ENCODE measurements at regions not wholly inside any gene's neighbourhood (a gene's known extent, or its start where the extent isn't known, plus 50 kb on each side); places are given as distances from the start of the nearest gene placed in this dataset.
"Not testable (repeated sequence)": the region's sequence is repeated elsewhere in the genome, so short reads cannot be mapped to it uniquely, and the experiment has no call there.

GRCh38 chr2:77578354-77578753 is 56.2 kb upstream of the LRRTM4 start:
- no peak for DNase-seq (ENCODE audit: low read depth in 2 of 2)

GRCh38 chr2:77579076-77579769 is 57.0 kb upstream of the LRRTM4 start:
- DNase-seq (ENCODE audit: low read depth in 2 of 2) = no peak

DNA sequence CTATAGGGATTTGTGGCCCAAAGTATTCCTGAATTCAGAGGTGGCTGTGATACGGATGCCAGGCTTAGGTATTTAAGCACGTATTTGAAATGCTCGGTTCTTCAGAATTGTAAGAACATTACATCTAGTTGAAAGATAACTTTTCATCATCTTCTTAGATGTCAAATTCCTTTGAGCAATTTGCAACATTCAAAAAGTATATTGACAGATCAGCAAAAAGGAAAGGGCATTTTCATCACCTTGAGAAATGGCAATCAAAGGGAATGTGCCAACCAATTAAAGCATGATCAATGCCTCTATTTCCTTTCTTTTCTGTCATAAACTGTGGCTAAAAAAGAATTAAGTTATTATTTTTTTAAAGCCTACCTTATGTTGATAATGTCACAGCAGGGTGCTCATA is 66.3 kb upstream of the LRRTM4 start:
- no peak for DNase-seq (ENCODE audit: low read depth in 2 of 2)

- no peak for DNase-seq (ENCODE audit: low read depth in 2 of 2)
Observed at GRCh38 chr2:77590298-77590917, 68.2 kb upstream of the LRRTM4 start.

DNA sequence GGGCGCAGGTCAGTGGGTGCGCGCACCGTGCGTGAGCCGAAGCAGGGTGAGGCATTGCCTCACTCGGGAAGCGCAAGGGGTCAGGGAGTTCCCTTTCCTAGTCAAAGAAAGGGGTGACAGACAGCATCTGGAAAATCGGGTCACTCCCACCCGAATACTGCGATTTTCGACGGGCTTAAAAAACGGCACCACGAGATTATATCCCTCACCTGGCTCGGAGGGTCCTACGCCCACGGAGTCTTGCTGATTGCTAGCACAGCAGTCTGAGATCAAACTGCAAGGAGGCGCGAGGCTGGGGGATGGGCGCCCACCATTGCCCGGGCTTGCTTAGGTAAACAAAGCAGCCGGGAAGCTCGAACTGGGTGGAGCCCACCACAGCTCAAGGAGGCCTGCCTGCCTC is 70.8 kb upstream of the LRRTM4 start:
- DNase-seq (ENCODE audit: low read depth in 2 of 2) = not testable (repeated sequence)

GRCh38 chr2:77602771-77603170 is 80.6 kb upstream of the LRRTM4 start:
- DNase-seq (ENCODE audit: low read depth in 2 of 2) = no peak

DNA sequence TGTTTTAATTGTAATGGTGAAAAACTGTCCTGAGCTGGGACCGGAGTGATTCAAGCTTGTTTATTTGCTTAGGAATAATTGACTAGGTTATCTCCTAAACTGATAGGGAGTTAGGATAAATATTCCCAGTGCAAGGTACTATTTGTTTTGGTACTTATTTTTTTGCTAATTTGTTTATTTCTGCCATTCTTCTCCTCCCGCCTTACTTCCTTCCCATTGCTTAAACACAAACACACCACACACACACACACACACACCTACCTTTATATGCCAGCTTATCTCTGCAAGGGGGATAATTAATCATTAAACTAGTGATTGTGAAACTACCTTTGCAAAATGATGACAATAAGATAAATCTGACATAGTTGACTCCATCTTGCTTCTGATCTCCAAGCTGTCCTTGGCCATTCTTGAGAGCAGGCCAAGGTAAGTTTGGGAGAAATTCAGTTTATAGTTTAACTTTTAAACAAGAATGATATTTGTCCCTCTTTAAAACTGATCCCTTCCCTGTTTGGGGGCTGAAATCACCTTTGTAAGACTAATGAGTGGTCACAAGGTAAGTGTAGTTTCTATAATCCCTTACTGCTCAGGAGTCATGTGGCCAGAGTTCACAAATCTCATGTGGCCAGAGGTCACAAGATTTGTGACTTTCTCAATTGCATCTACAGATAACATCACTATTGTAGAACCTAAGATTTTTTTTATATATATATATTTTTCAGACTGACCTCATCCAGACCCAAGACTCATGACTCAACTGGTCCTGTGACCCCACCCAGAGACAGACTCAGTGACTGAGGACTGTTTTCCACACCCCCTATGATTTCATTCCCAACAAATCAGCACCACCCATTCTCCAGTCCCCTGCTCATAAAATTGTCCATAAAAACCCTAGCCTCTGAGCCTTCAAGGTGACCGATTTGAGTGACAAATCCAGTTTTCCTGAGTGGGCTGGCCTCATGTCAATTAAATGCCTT is 83.1 kb upstream of the LRRTM4 start:
- no peak for DNase-seq (ENCODE audit: low read depth in 2 of 2)

GRCh38 chr2:77608510-77608909 is 86.3 kb upstream of the LRRTM4 start:
- DNase-seq (ENCODE audit: low read depth in 2 of 2) = no peak

DNA sequence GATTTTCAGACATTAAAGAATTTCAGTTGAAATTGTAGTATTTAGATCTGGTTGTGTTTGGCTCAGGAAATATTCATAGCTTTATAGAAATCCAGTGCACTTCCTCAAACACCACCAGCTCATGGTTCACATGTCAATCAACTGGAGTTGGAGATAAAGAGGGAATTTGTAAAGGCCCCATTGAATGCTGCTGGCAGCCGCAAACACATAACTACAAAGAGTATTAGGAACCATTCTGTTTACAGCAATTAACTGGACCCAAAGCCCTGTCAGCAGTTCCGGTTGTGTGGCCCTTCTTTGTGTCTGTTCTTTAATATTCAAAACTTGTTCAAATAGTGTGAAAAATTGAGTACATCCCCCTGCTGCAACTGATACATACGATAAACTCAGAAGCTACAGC is 107.4 kb upstream of the LRRTM4 start:
- DNase-seq (ENCODE audit: low read depth in 2 of 2) = no peak

DNA sequence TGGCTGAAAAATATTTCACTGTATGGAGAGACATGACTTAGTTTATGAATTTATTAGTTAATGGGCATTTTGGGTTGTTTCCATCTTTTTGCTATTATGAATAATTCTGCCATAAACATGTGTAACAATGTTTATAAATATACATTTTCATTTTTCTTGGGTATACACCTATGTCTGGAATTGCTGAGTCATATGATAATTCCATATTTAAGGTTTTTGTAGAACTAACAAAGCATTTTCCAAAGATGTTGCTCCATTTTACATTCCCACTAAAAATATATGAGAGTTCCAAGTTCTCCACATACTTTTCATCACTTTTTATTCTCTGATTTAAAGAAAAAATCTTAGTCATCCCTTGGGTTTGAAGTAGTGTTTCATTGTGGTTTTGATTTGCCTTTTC is 108.8 kb upstream of the LRRTM4 start:
- DNase-seq (ENCODE audit: low read depth in 2 of 2) = no peak

DNA sequence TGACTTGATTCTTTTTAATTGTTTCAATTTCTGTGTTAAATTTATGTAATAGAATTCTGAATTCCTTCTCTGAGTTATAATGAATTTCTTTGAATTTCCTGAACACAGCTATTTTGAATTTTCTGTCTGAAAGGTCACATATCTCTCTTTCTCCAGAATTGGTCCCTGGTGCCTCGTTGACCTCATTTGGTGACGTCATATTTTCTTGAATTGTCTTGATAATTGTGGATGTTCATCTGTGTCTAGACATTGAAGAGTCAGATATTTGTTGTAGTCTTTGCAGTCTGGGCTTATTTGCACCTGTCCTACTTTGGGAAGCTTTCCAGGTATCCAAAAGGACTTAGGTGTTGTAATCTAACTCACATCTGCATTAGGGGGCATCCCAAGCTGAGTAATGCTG is 111.4 kb upstream of the LRRTM4 start:
- no peak for DNase-seq (ENCODE audit: low read depth in 2 of 2)

- DNase-seq (ENCODE audit: low read depth in 2 of 2) = no peak
Observed at GRCh38 chr2:77640924-77641323, 118.7 kb upstream of the LRRTM4 start.

DNA sequence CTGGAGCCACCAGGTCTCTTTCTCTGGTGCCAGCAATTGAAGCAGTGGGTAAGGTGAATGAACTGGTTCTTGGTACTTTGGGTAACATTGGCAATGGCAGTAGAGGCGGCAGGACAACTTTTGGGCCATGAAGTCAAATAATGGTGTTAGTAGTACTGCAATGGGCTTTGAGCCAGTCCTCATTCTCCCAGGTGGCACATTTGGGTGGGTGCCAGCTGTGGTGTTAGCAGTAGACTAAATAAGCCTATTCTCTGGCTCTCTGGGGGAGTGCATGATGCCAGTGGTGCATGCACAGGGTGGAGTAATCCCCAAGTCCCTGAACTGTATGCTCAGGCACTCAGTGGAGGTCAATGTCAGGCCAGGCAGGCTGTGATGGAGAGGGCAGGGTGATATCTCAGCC is 120.2 kb upstream of the LRRTM4 start:
- no peak for DNase-seq (ENCODE audit: low read depth in 2 of 2)

- no peak for DNase-seq (ENCODE audit: low read depth in 2 of 2)
Observed at GRCh38 chr2:77649856-77650255, 127.7 kb upstream of the LRRTM4 start.

GRCh38 chr2:77652499-77652898 is 130.3 kb upstream of the LRRTM4 start:
- DNase-seq (ENCODE audit: low read depth in 2 of 2) = no peak

- DNase-seq (ENCODE audit: low read depth in 2 of 2) = no peak
Observed at GRCh38 chr2:77664491-77664890, 142.3 kb upstream of the LRRTM4 start.

GRCh38 chr2:77666251-77666980 is 144.2 kb upstream of the LRRTM4 start:
- DNase-seq (ENCODE audit: low read depth in 2 of 2) = no peak

GRCh38 chr2:77684543-77685319 is 162.6 kb upstream of the LRRTM4 start:
- not testable (repeated sequence) for DNase-seq (ENCODE audit: low read depth in 2 of 2)

DNA sequence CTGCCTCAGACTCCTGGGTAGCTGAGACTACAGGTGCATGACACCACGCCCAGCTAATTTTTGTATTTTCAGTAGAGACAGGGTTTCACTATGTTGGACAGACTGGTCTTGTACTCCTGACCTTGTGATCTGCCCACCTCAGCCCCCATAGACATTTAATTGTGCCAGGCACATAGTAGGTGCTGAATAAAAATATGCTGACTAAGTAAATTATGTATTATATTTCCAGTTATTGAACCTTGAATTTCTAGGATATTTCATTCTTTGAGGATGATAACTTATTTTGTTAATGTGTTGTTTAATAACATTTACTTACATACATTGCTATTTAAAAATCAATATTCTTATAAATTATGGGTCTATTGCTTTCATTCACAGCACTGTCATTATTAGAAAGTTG is 190.4 kb upstream of the LRRTM4 start:
- no peak for DNase-seq (ENCODE audit: low read depth in 2 of 2)

DNA sequence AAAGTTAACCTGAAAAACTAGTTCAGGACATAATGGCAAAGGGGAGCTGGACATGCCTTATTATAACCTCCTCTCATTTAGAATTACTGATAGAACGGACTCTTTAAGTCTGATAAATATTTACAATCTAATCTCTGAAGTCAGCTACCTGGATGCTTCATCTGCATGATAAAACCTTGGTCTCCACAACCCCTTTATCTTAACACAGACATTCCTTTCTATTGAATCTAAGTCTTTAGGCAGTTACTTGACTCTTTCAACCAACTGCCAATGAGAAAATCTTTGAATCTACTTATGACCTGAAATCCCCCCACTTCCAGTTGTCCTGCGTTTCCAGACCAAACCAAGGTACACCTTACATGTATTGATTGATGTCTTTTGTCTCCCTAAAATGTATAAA is 191.2 kb upstream of the LRRTM4 start:
- DNase-seq (ENCODE audit: low read depth in 2 of 2) = no peak

DNA sequence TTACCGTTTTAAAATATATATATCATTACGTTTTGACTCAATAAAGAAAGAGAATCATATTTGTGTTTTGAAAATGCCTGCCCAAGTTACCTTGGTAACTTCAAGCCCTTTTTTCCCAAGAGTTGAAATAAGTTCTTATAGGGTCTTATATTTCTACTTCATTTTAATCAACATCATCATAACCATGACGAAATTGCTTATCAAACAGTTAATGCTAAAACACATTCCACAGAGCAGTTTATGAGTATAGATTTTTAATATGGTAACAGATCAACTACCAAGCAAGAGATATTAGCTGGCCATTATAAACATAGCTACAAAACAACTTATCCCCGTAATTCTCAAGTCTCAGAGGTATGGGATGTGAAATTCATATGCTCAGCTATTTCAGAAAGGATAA is 197.9 kb upstream of the LRRTM4 start:
- DNase-seq (ENCODE audit: low read depth in 2 of 2) = no peak
